ENCODE measurements at regions not wholly inside any gene's neighbourhood (a gene's known extent, or its start where the extent isn't known, plus 50 kb on each side); places are given as distances from the start of the nearest gene placed in this dataset.
"Not testable (repeated sequence)": the region's sequence is repeated elsewhere in the genome, so short reads cannot be mapped to it uniquely, and the experiment has no call there.

DNA sequence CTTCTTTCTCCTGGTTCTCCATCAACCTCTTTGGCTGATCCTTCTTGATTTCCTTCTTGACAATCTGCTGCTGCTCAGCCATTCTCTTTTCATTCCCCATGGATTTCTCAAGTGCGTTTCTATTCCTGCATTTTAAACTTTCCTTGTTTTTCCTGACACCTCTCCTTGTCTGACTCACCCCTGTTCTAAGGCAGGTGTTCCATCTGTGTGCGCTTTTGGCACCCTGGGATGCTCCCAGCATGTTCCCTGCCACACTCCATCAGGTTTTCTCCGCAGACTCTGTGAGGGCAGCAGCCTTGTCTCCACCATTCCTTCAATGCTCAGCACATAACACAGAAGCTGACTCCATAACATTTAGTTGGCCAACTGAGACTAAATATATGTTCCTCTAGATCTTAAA is 1618.2 kb downstream of the SPATA31A7 start:
- 46 to 53% methylated on average over 3 of the region's 3 CpGs for WGBS, 2 experiments
- H3K4me3 ChIP-seq (ENCODE audit: insufficient read depth, low read depth, low read length); H3K9me3 ChIP-seq (ENCODE audit: control insufficient read depth, low read length); H3K4me1 ChIP-seq (ENCODE audit: control insufficient read depth, insufficient read depth, low read length); H3K27ac ChIP-seq (ENCODE audit: insufficient read depth, low read depth, low read length, poor library complexity, severe bottlenecking); H3K36me3 ChIP-seq (ENCODE audit: control insufficient read depth, insufficient read depth, low read length): not testable (repeated sequence)
- peaks cover 74% of the 10 kb centered on the region for H3K27me3 ChIP-seq (ENCODE audit: control insufficient read depth, insufficient read depth, low read length, poor library complexity, severe bottlenecking)

DNA sequence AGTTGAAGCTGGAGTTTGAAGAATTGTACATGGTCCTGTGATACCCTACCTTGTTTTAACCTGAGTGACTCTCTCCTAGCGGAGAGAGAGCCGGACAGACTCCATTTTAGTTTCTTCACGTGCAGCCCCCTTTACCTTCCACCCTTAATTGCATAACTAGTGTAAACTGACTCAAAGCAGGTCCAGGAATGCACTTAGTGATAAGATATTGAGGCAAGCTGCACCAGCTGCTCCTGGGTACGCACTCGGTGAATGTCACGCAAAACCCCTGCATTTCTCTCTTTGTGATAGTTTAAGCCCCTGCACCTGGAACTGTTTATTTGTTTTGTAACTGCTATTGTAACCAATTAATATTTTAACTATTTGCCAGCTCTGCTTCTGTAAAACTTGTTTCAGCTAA is 1620.5 kb downstream of the SPATA31A7 start:
- peaks cover 64% of the 10 kb centered on the region for H3K27me3 ChIP-seq (ENCODE audit: control insufficient read depth, insufficient read depth, low read length, poor library complexity, severe bottlenecking)
- H3K36me3 ChIP-seq (ENCODE audit: control insufficient read depth, insufficient read depth, low read length); H3K4me1 ChIP-seq (ENCODE audit: control insufficient read depth, insufficient read depth, low read length); H3K4me3 ChIP-seq (ENCODE audit: insufficient read depth, low read depth, low read length); H3K27ac ChIP-seq (ENCODE audit: insufficient read depth, low read depth, low read length, poor library complexity, severe bottlenecking); H3K9me3 ChIP-seq (ENCODE audit: control insufficient read depth, low read length): not testable (repeated sequence)
- WGBS, 2 experiments, result 73 to 85% methylated on average over 6 of the region's 6 CpGs

DNA sequence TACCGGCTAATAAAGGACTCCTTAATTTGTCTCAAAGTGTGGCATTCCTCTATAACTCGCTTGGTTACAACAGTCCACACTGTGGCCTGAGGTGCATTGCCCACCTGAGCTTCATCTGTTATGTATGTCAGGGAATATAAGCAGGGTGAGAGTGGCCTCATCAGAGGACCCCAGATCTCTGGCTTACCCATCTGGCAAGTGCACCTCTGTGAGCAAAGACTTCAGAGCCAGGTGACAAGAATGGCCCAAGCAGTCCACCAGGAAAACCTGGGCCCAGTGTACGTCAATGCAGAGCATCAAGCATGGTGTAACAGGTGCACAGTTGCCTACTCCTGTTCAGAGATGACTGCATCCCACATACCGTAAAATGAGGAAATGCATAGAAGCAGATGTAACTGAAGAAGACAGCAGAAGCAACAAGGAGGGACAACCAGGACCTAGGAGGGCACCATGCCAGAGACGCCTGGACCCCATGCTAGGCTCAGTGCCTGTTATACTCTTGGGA is 1621.0 kb downstream of the SPATA31A7 start:
- WGBS, 2 experiments, result 76 to 83% methylated on average over 5 of the region's 5 CpGs
- H3K9me3 ChIP-seq (ENCODE audit: control insufficient read depth, low read length); H3K4me1 ChIP-seq (ENCODE audit: control insufficient read depth, insufficient read depth, low read length); H3K36me3 ChIP-seq (ENCODE audit: control insufficient read depth, insufficient read depth, low read length); H3K4me3 ChIP-seq (ENCODE audit: insufficient read depth, low read depth, low read length); H3K27ac ChIP-seq (ENCODE audit: insufficient read depth, low read depth, low read length, poor library complexity, severe bottlenecking): not testable (repeated sequence)
- H3K27me3 ChIP-seq (ENCODE audit: control insufficient read depth, insufficient read depth, low read length, poor library complexity, severe bottlenecking), result peaks cover 64% of the 10 kb centered on the region

DNA sequence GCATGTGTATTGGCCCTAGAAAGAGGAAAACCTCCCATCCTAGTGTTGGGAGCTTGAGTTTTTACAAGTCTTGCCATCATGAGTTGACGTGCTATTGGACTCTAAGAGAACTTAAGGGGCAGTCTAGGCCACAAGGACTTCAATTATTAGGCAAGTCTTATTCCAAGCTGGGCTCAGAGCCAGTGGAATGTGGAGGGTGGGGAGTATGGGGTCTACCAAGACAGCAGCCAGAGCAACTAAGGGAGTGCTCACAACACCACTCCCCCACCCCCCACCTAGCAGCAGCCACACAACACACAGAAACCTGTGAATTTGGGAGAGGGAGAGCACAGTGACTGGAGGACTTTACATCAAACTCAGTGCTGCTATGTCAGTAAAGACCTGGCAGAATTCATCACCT is 1625.6 kb downstream of the SPATA31A7 start:
- not testable (repeated sequence) for H3K4me1 ChIP-seq (ENCODE audit: control insufficient read depth, insufficient read depth, low read length); H3K27ac ChIP-seq (ENCODE audit: insufficient read depth, low read depth, low read length, poor library complexity, severe bottlenecking); H3K4me3 ChIP-seq (ENCODE audit: insufficient read depth, low read depth, low read length); H3K36me3 ChIP-seq (ENCODE audit: control insufficient read depth, insufficient read depth, low read length); H3K9me3 ChIP-seq (ENCODE audit: control insufficient read depth, low read length)
- 30 to 47% methylated on average over 1 of the region's 1 CpG for WGBS, 2 experiments
- H3K27me3 ChIP-seq (ENCODE audit: control insufficient read depth, insufficient read depth, low read length, poor library complexity, severe bottlenecking), result peaks cover 51% of the 10 kb centered on the region

DNA sequence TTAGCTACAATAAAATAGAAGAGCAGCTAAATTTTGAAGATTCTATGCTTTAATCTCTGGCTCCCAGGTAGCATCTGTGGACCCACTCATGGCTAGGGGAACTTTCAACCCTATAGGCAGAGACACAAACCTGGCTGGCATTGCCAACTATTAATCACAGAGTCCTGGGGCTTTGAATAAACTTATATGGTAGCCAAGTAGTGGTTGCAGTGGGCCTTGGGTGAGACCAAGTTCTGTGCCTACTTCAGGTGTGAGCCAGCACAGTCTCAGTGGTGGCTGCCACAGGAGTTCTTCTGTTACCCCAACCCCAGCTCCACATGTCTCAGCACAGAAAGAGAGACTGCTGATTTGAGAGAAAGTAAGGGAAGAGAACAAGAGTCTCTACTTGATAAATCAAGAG is 1626.5 kb downstream of the SPATA31A7 start:
- H3K36me3 ChIP-seq (ENCODE audit: control insufficient read depth, insufficient read depth, low read length); H3K4me3 ChIP-seq (ENCODE audit: insufficient read depth, low read depth, low read length); H3K4me1 ChIP-seq (ENCODE audit: control insufficient read depth, insufficient read depth, low read length); H3K27ac ChIP-seq (ENCODE audit: insufficient read depth, low read depth, low read length, poor library complexity, severe bottlenecking); H3K9me3 ChIP-seq (ENCODE audit: control insufficient read depth, low read length): not testable (repeated sequence)
- H3K27me3 ChIP-seq (ENCODE audit: control insufficient read depth, insufficient read depth, low read length, poor library complexity, severe bottlenecking), result peaks cover 43% of the 10 kb centered on the region

DNA sequence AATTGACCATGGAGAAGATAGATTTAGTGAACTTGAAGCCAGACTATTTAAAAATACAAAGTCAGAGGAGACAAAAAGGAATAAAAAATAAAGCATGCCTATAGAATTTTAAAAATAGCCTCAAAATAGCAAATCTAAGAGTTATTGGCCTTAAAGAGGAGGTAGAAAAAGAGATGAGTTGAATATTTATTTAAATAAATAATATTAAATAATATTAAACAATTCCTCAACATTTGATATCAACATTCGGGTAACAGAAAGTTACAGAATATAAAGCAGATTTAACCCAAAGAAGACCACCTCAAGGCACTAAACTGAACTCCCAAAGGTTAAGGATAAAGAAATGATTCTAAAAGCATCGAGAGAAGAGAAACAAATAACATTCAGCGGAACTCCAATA is 1627.4 kb downstream of the SPATA31A7 start:
- H3K9me3 ChIP-seq (ENCODE audit: control insufficient read depth, low read length); H3K27ac ChIP-seq (ENCODE audit: insufficient read depth, low read depth, low read length, poor library complexity, severe bottlenecking); H3K4me3 ChIP-seq (ENCODE audit: insufficient read depth, low read depth, low read length); H3K36me3 ChIP-seq (ENCODE audit: control insufficient read depth, insufficient read depth, low read length); H3K4me1 ChIP-seq (ENCODE audit: control insufficient read depth, insufficient read depth, low read length): not testable (repeated sequence)
- peaks cover 38% of the 10 kb centered on the region for H3K27me3 ChIP-seq (ENCODE audit: control insufficient read depth, insufficient read depth, low read length, poor library complexity, severe bottlenecking)
- WGBS, 2 experiments, result no CpG with 5 or more reads among the region's 3 CpGs

DNA sequence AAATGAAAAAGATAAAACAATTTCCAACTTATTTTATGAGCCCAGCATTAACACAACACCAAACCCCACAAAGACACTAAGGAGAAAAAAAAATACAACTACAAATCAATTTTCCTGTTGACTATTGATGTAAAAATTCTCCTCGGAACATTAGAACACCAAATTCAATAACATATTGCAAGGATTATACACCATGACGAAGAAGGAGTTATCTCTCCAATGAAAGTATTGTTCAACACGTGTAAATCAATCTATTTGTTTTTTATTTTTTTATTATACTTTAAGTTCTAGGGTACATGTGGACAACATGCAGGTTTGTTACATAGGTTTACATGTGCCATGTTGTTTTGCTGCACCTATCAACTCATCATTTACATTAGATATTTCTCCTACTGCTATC is 1632.3 kb downstream of the SPATA31A7 start:
- not testable (repeated sequence) for H3K36me3 ChIP-seq (ENCODE audit: control insufficient read depth, insufficient read depth, low read length); H3K27ac ChIP-seq (ENCODE audit: insufficient read depth, low read depth, low read length, poor library complexity, severe bottlenecking); H3K9me3 ChIP-seq (ENCODE audit: control insufficient read depth, low read length); H3K4me1 ChIP-seq (ENCODE audit: control insufficient read depth, insufficient read depth, low read length); H3K4me3 ChIP-seq (ENCODE audit: insufficient read depth, low read depth, low read length)
- 45 to 70% methylated on average over 2 to 3 of the region's 3 CpGs for WGBS, 2 experiments
- peaks cover 28% of the 10 kb centered on the region for H3K27me3 ChIP-seq (ENCODE audit: control insufficient read depth, insufficient read depth, low read length, poor library complexity, severe bottlenecking)

DNA sequence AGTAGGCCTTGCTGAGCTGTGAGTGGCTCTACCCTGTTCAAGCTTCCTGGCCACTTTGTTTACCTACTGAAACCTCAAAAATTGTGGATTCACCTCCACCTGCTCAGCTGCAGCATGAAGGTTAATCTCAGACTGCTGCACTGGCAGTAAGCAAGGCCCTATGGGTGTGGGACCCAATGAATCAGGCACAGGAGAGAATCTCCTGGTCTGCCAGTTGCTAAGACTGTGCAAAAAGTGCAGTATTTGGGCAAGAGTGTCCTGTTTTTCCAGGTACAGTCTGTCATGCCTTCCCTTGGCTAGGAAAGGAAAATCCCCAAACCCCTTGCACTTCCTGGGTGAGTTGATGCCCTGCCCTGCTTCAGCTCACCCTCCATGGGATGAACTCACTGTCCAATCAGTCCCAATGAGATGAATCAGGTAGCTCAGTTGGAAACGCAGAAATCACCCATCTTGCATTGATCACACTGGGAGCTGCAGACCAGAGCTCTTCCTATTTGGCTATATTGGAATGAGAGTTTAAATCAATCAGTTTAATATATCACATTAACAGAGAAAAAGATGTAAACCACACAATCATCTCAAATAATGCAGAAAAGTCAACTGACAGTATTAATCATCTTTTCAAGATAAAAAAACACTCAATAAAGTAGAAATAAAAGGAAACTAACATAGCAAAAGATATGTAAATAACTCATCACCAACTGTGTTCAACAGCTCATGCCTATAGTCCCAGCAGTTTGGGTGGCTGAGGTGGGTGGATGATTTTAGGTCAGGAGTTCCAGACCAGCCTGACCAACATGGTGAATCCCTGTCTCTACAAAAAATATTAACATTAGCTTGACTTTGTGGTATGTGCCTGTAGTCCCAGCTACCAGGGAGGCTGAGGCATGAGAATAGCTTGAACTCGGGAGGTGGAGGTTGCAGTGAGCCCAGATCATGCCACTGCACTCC is 1638.4 kb downstream of the SPATA31A7 start:
- WGBS, 2 experiments, result 42 to 67% methylated on average over 1 of the region's 2 CpGs
- not testable (repeated sequence) for H3K27ac ChIP-seq (ENCODE audit: insufficient read depth, low read depth, low read length, poor library complexity, severe bottlenecking); H3K4me1 ChIP-seq (ENCODE audit: control insufficient read depth, insufficient read depth, low read length); H3K36me3 ChIP-seq (ENCODE audit: control insufficient read depth, insufficient read depth, low read length); H3K4me3 ChIP-seq (ENCODE audit: insufficient read depth, low read depth, low read length); H3K9me3 ChIP-seq (ENCODE audit: control insufficient read depth, low read length)
- H3K27me3 ChIP-seq (ENCODE audit: control insufficient read depth, insufficient read depth, low read length, poor library complexity, severe bottlenecking), result peaks cover 64% of the 10 kb centered on the region

DNA sequence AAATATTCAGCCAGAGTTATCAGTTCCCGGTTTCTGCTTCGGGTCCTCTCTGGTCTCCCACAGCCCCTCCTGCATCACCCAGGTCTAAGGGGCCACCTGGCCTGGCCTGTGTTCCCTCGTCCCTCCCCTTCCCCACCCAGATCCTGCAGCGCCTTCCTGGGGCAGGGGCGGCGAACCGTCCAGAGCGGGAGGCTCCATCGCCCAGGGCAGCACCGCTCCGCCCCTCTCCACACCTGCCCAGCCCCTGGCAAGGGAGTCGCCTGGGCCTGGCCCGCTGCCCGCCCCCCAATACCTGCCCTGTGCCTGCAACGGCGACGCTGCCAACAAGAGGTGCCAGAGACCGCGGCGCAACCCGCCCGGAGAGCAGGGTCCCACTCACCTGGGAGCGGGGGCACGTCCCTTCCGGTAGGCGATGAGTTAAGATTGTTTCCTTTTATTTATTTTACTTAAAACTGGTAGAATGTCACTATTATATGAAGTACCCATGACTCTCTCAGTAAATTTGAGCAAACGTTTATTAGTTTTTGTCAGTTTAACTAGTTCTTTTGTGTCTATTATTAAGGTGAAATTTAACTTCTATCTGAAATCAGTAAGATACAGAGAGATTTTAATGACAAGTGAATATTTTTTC is 1641.1 kb downstream of the SPATA31A7 start:
- H3K4me1 ChIP-seq (ENCODE audit: control insufficient read depth, insufficient read depth, low read length); H3K36me3 ChIP-seq (ENCODE audit: control insufficient read depth, insufficient read depth, low read length); H3K9me3 ChIP-seq (ENCODE audit: control insufficient read depth, low read length); H3K27ac ChIP-seq (ENCODE audit: insufficient read depth, low read depth, low read length, poor library complexity, severe bottlenecking); H3K4me3 ChIP-seq (ENCODE audit: insufficient read depth, low read depth, low read length): not testable (repeated sequence)
- WGBS, 2 experiments, result 16 to 23% methylated on average over 12 to 14 of the region's 27 CpGs
- H3K27me3 ChIP-seq (ENCODE audit: control insufficient read depth, insufficient read depth, low read length, poor library complexity, severe bottlenecking), result peaks cover 77% of the 10 kb centered on the region

DNA sequence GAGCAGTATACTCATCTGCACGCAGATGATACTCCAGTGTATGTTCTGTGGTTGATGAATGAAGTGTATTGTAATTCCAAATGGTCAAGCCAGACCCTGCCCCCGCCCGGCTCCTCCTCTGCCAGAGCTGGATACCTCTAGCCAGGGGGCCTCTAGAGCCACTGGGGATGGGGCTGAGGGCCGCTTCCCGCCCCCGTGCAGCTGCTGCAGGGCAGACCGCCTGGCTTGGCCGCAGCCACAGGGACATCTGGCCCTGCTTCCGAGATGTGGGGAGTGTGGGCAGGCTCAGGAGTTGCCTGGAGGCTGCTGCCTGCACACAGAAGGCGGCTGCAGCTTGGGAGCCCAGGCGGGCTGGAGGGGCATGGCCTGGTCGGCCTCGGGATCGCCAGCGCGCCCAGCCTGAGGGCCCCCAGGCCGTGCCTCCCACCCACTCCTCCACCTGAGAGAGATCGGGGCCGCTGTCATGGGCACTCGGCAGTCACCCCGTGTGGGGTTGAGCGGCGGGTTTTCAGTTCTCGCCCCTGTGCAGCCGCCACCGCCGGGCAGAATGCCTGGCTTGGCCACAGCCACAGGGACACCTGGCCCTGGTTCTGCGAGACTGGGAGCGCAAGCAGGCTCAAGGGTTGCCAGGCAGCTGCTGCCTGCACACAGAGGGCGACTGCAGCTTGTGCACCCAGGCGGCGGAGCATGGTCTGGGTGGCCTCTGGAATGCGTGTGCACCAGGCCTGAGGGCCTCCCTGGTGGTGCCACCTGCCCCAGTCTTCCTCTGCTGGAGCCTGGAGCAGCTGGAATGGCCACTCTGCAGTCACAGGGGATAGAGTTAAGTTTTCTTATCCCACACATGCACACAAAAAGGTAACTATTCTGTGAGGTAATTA is 1643.7 kb downstream of the SPATA31A7 start:
- not testable (repeated sequence) for H3K36me3 ChIP-seq (ENCODE audit: control insufficient read depth, insufficient read depth, low read length); H3K4me3 ChIP-seq (ENCODE audit: insufficient read depth, low read depth, low read length); H3K27ac ChIP-seq (ENCODE audit: insufficient read depth, low read depth, low read length, poor library complexity, severe bottlenecking); H3K9me3 ChIP-seq (ENCODE audit: control insufficient read depth, low read length); H3K4me1 ChIP-seq (ENCODE audit: control insufficient read depth, insufficient read depth, low read length)
- peaks cover 77% of the 10 kb centered on the region for H3K27me3 ChIP-seq (ENCODE audit: control insufficient read depth, insufficient read depth, low read length, poor library complexity, severe bottlenecking)
- WGBS, 2 experiments, result 14 to 20% methylated on average over 13 to 19 of the region's 33 CpGs
